Osteoblast (primary cell): ENCODE measurements at regions not wholly inside any gene's neighbourhood (a gene's known extent, or its start where the extent isn't known, plus 50 kb on each side); places are given as distances from the start of the nearest gene placed in this dataset.

ENCODE experiments used
- DNase-seq: peaks from one replicate; pipeline ENCODE4 v3.0.0; 2011; ENCODE audit warnings: low spot score, mixed read lengths; ENCODE audit not compliant: insufficient read length; ENCODE audit errors: missing footprints
- H2AFZ ChIP-seq: 2 replicates; pipeline ENCODE4 v1.6.0; 2011; ENCODE audit warnings: mild to moderate bottlenecking, low read length
- H3K27ac ChIP-seq: 2 replicates; pipeline ENCODE4 v1.5.1; 2011; ENCODE audit warnings: mild to moderate bottlenecking, low read depth, low read length, moderate library complexity
- H3K27me3 ChIP-seq: 2 replicates; pipeline ENCODE4 v1.6.0; 2012; ENCODE audit warnings: mild to moderate bottlenecking, control low read depth, inconsistent platforms, low read length, moderate library complexity; ENCODE audit not compliant: insufficient read depth
- H3K36me3 ChIP-seq: 2 replicates; pipeline ENCODE4 v1.5.1; 2011; ENCODE audit warnings: mild to moderate bottlenecking, low read length, control low read depth, moderate library complexity; ENCODE audit not compliant: insufficient read depth
- H3K4me1 ChIP-seq: 2 replicates; pipeline ENCODE4 v1.5.1; 2011; ENCODE audit warnings: mild to moderate bottlenecking, low read length, control low read depth, moderate library complexity; ENCODE audit not compliant: insufficient read depth
- H3K4me2 ChIP-seq: 2 replicates; pipeline ENCODE4 v1.6.0; 2011; ENCODE audit warnings: mild to moderate bottlenecking, low read length; ENCODE audit not compliant: insufficient read depth
- H3K4me3 ChIP-seq: fragments of 200-600 bp; sonication (generic); 3 replicates; pipeline ENCODE4 v1.5.1; 2012; ENCODE audit warnings: mild to moderate bottlenecking, low read length, inconsistent platforms; ENCODE audit not compliant: insufficient read depth
- H3K79me2 ChIP-seq: 2 replicates; pipeline ENCODE4 v1.6.0; 2012; ENCODE audit warnings: mild to moderate bottlenecking, low read length, control low read depth, inconsistent platforms; ENCODE audit not compliant: insufficient read depth
- H3K9me3 ChIP-seq: 2 replicates; pipeline ENCODE4 v1.5.1; 2011; ENCODE audit warnings: low read depth, low read length, control low read depth
- H4K20me1 ChIP-seq: 2 replicates; pipeline ENCODE4 v1.6.0; 2012; ENCODE audit warnings: mild to moderate bottlenecking, low read length, control low read depth; ENCODE audit not compliant: insufficient read depth
- CTCF ChIP-seq: IDR thresholded peaks from 2 replicates; pipeline ENCODE4 v1.5.1; 2011; ENCODE audit warnings: mild to moderate bottlenecking, low read depth, low read length, moderate library complexity; ENCODE audit errors: extremely low read depth

DNA sequence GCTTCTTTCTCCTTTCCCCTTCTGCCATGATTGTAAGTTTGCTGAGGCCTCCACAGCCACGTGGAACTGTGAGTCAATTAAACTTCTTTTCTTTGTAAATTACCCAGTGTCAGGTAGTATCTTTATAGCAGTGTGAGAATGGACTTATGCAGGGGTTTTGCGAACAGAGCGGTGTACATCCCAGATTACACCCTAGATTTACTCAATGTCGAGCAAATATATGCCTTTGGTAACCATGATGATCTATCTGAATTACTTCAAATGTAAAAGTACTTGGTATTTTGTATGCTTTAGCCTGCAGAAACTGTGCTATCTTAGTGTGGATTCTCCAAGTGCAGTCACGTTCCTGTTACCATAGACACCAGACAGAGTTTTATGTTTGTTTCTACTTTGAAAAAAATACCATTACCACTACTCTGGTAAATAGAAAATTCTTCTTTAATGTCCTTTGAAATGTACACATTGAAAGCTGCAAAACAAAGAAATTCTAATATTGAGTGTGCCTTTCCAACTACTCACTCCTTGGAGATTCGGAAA, 510.4 kb upstream of the ARGLU1 start:
- Histone ChIP-seq H4K20me1 (no peaks in the 10 kb centered on the region), H3K27ac (no peak overlapping the region), H3K27me3 (no peaks in the 10 kb centered on the region), H3K4me3 (no peak overlapping the region), H2AFZ (no peak overlapping the region), H3K4me1 (no peaks in the 10 kb centered on the region), H3K9me3 (peaks cover 3% of the 10 kb centered on the region), H3K79me2 (no peaks in the 10 kb centered on the region), H3K4me2 (no peak overlapping the region), H3K36me3 (no peaks in the 10 kb centered on the region)
- no peak for TF ChIP-seq CTCF
- DNase-seq = no peak

DNA sequence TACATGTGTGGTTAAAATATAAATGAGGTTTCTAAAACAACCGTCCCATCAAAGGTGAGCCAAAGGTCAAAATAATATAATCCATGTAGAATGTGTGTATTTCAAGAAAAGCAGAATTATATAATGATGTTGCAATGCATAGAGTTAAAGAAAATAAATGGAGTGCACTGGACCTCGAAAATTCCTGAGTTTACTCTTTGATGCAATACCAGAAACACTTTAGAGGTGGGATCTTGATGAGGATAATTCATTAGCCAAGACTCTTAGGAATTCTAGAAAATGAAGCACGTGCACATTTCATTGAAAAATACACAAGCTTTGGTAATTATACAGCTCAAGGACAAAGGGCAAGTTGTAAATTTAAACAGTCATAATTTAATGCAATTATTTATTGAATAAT, 508.9 kb upstream of the ARGLU1 start:
- no peaks in the 10 kb centered on the region for H3K36me3 ChIP-seq
- H3K27me3 ChIP-seq = no peaks in the 10 kb centered on the region
- H3K4me2 ChIP-seq = no peak overlapping the region
- H3K27ac ChIP-seq = no peak overlapping the region
- DNase-seq = no peak
- H3K4me3 ChIP-seq = no peak overlapping the region
- no peaks in the 10 kb centered on the region for H4K20me1 ChIP-seq
- H3K79me2 ChIP-seq = no peaks in the 10 kb centered on the region
- peaks cover 3% of the 10 kb centered on the region for H3K9me3 ChIP-seq
- no peak for TF ChIP-seq CTCF
- no peak overlapping the region for H2AFZ ChIP-seq
- no peaks in the 10 kb centered on the region for H3K4me1 ChIP-seq

DNA sequence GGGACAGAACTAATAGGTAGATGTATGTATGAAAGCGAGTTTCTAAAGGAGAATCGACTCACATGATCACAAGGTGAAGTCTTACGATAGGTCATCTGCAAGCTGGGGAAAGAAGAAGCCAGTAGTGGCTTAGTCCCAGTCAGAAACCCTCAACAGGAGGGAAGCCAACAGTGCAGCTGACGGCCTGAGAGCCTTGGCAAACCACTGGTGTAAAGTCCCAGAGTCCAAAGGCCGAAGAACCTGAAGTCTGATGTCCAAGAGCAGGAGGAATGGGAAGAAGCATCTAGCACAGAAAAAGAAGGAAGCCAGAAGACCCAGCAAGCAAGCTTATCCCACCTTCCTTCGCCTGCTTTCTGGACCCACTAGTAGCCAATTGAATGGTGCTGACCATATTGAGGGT, 507.6 kb upstream of the ARGLU1 start:
- no peak for DNase-seq
- Histone ChIP-seq H4K20me1 (no peaks in the 10 kb centered on the region), H2AFZ (no peak overlapping the region), H3K4me2 (no peak overlapping the region), H3K27ac (no peak overlapping the region), H3K27me3 (no peaks in the 10 kb centered on the region), H3K79me2 (no peaks in the 10 kb centered on the region), H3K9me3 (peaks cover 3% of the 10 kb centered on the region), H3K4me1 (no peaks in the 10 kb centered on the region), H3K36me3 (no peaks in the 10 kb centered on the region), H3K4me3 (no peak overlapping the region)
- TF ChIP-seq CTCF = no peak

- no peaks in the 10 kb centered on the region for H3K4me1 ChIP-seq
- no peaks in the 10 kb centered on the region for H4K20me1 ChIP-seq
- H3K4me2 ChIP-seq = no peak overlapping the region
- DNase-seq = no peak
- no peak overlapping the region for H2AFZ ChIP-seq
- H3K9me3 ChIP-seq = peaks cover 5% of the 10 kb centered on the region
- no peaks in the 10 kb centered on the region for H3K79me2 ChIP-seq
- no peak overlapping the region for H3K27ac ChIP-seq
- H3K36me3 ChIP-seq = no peaks in the 10 kb centered on the region
- H3K4me3 ChIP-seq = no peak overlapping the region
- H3K27me3 ChIP-seq = no peaks in the 10 kb centered on the region
- no peak for TF ChIP-seq CTCF
These were observed 502.9 kb upstream of the ARGLU1 start for GRCh38 chr13:107070792-107071191.
